Karpas-422 (cell line): ENCODE measurements at regions not wholly inside any gene's neighbourhood (a gene's known extent, or its start where the extent isn't known, plus 50 kb on each side); places are given as distances from the start of the nearest gene placed in this dataset.

Source experiments
- DNase-seq: peaks from one replicate; pipeline ENCODE4 v3.0.0-alpha.2; 2015
- H2AFZ ChIP-seq: fragments of 200-600 bp; sonication (generic); 2 replicates; pipeline ENCODE4 v1.6.1; 2014; ENCODE audit warnings: antibody characterized with exemption, low read length, mixed read lengths
- H3K27ac ChIP-seq: fragments of 200-600 bp; sonication (generic); 2 replicates; pipeline ENCODE4 v1.5.1; 2014; ENCODE audit warnings: mild to moderate bottlenecking, low read length, moderate library complexity
- H3K27me3 ChIP-seq: fragments of 200-600 bp; sonication (generic); 2 replicates; pipeline ENCODE4 v1.6.1; 2014; ENCODE audit warnings: low read length, mixed read lengths
- H3K36me3 ChIP-seq: fragments of 200-600 bp; sonication (generic); 2 replicates; pipeline ENCODE4 v1.6.1; 2014; ENCODE audit warnings: low read length, mixed read lengths; ENCODE audit not compliant: insufficient read depth
- H3K4me1 ChIP-seq: fragments of 200-600 bp; sonication (generic); 2 replicates; pipeline ENCODE4 v1.6.1; 2014; ENCODE audit warnings: mild to moderate bottlenecking, low read length, mixed read lengths
- H3K4me2 ChIP-seq: fragments of 200-600 bp; sonication (generic); 2 replicates; pipeline ENCODE4 v1.6.1; 2014; ENCODE audit warnings: low read length, low read depth, mild to moderate bottlenecking; ENCODE audit not compliant: poor library complexity, severe bottlenecking
- H3K4me3 ChIP-seq: fragments of 200-600 bp; sonication (generic); 2 replicates; pipeline ENCODE4 v1.5.1; 2014; ENCODE audit warnings: mild to moderate bottlenecking, antibody characterized with exemption, low read length, mixed read lengths
- H3K79me2 ChIP-seq: fragments of 200-600 bp; sonication (generic); 2 replicates; pipeline ENCODE4 v1.6.1; 2014; ENCODE audit warnings: mild to moderate bottlenecking, low read length, mixed read lengths
- H3K9ac ChIP-seq: fragments of 200-600 bp; sonication (generic); 2 replicates; pipeline ENCODE4 v1.6.0; 2014; ENCODE audit warnings: low read length
- H3K9me2 ChIP-seq: fragments of 200-600 bp; sonication (generic), shearing (Covaris generic); replicated peaks from 2 replicates; pipeline ENCODE4 v1.6.0; 2014; ENCODE audit warnings: mild to moderate bottlenecking, low read length, moderate library complexity; ENCODE audit not compliant: insufficient read depth
- H3K9me3 ChIP-seq: fragments of 300-700, 200-600 bp; sonication (generic); 2 replicates; pipeline ENCODE4 v1.6.1; 2014; ENCODE audit warnings: low read length, mixed read lengths
- H4K20me1 ChIP-seq: fragments of 200-600 bp; sonication (generic); 2 replicates; pipeline ENCODE4 v1.6.1; 2014; ENCODE audit warnings: mild to moderate bottlenecking, antibody characterized with exemption, low read length, low read depth; ENCODE audit not compliant: insufficient read depth

DNA sequence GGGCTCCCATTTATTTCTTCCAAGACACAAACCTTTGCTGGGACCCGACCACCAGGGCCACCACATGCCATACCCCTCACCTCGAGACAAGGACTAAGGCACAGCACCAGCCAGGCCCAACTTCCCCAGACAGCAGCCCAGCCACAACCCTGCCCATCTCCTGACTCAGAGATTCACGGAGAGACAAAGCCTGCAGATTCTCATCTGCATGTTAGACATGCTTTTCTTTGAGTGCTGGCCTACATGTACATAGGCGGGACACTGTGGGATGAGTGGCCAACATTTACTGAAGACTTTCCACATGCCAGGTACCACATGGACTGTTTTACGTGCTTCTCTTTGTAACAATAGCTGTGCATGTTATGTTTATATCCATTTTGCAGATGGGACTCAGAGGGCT is 221.3 kb upstream of the ZMIZ1 start:
- no peak overlapping the region for H2AFZ ChIP-seq
- peak overlapping the region; percentile 0; the same call in 1 of the 2 replicates for H3K27ac ChIP-seq
- H3K27me3 ChIP-seq, result no peaks in the 10 kb centered on the region
- no peak overlapping the region for H3K9ac ChIP-seq
- H3K36me3 ChIP-seq, result no peaks in the 10 kb centered on the region
- H3K4me1 ChIP-seq, result peaks cover 28% of the 10 kb centered on the region
- H3K9me2 ChIP-seq, result no peaks in the 10 kb centered on the region
- H3K79me2 ChIP-seq, result no peaks in the 10 kb centered on the region
- peak; percentile 44 for DNase-seq
- no peak overlapping the region for H3K4me3 ChIP-seq
- H4K20me1 ChIP-seq, result no peaks in the 10 kb centered on the region; the same call in 1 of the 2 replicates
- H3K4me2 ChIP-seq, result peak overlapping the region; percentile 41
- no peaks in the 10 kb centered on the region for H3K9me3 ChIP-seq

DNA sequence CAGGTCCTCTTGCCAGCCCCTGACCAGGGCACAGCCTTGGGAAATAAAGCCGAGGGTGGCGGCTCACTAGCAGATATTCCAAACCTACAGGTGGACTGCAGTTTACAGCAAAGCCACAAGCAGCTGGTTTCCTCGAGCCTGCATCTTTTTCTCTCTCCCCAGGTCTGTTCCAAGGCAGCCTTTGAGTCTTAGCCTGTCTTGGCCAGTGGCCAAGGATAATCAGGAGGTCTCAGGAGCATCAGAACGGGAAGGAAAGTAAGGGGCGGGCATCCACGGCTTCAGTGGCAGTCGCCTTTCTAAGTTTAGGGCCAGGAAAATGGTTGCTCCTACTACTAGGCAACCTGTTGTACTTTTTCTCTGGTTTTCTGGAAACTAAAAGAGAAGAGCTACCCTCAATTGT is 219.7 kb upstream of the ZMIZ1 start:
- no peaks in the 10 kb centered on the region for H3K36me3 ChIP-seq
- no peaks in the 10 kb centered on the region; the same call in 1 of the 2 replicates for H4K20me1 ChIP-seq
- no peaks in the 10 kb centered on the region for H3K9me2 ChIP-seq
- no peaks in the 10 kb centered on the region for H3K9me3 ChIP-seq
- no peak overlapping the region for H2AFZ ChIP-seq
- H3K4me3 ChIP-seq, result no peak overlapping the region
- H3K4me2 ChIP-seq, result peak overlapping the region; percentile 4
- no peak overlapping the region for H3K27ac ChIP-seq
- no peaks in the 10 kb centered on the region for H3K27me3 ChIP-seq
- no peak for DNase-seq
- no peak overlapping the region for H3K9ac ChIP-seq
- peaks cover 28% of the 10 kb centered on the region for H3K4me1 ChIP-seq
- no peaks in the 10 kb centered on the region for H3K79me2 ChIP-seq

DNA sequence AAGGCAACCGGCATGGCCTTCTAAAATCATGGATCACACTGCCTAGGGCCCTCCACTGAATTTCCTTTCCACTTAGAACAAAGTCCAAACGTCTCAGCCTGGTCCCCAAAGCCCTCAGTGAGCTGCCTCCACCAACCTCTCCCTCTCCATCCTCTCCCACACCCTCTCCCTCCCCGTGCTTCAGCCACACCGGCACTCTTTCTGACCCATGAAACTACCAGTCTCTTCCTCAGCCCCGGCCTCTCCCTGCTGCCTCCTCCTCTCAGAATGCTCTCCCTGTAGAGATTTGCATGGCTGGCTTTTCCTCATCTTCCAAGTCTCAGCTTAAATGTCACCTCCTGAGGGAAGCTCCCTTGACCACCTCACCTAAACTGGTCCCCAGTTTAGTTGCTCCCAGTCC is 219.0 kb upstream of the ZMIZ1 start:
- H3K4me3 ChIP-seq, result no peak overlapping the region
- H2AFZ ChIP-seq, result no peak overlapping the region
- peaks cover 28% of the 10 kb centered on the region for H3K4me1 ChIP-seq
- H3K79me2 ChIP-seq, result no peaks in the 10 kb centered on the region
- no peak overlapping the region for H3K4me2 ChIP-seq
- no peak for DNase-seq
- no peaks in the 10 kb centered on the region for H3K9me3 ChIP-seq
- no peak overlapping the region for H3K9ac ChIP-seq
- H4K20me1 ChIP-seq, result no peaks in the 10 kb centered on the region; the same call in 1 of the 2 replicates
- no peaks in the 10 kb centered on the region for H3K27me3 ChIP-seq
- H3K27ac ChIP-seq, result no peak overlapping the region
- H3K9me2 ChIP-seq, result no peaks in the 10 kb centered on the region
- no peaks in the 10 kb centered on the region for H3K36me3 ChIP-seq

DNA sequence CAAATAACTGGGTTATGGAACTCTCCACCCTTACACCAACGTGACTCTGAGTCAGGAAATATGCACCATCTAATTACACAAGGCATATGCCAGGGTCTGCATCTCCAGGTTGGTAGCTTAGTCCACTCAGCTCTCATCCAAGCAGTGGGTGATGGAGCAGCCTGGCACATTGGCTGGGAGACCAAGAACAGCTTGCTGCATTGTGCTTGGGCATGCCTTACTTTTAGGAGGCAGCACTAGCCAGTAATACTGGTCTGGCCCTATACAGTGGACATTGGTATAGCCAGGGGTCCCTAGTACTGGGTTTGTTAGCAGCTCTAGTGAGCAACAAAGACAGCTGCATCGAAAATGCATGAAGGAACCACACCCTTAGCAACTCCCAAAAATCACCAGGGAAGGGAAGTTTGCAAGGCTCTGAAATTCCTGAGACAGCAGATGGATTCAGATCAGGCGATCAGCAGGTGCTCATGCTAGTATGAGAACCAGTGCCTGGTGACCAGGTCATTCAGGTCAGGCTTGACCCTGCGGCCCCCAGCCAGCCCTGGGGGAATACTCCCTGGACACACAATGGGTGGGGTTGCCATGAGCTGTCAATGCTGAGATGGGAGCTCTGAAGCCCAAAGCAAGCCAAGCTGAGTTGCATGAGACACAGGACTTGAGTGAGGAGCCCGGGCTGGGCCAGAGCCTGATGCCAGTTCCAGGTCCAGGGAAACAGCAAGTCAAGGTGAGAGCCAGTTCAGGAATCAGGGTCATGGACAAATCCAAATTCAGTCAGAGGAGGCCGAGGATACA is 217.9 kb upstream of the ZMIZ1 start:
- H2AFZ ChIP-seq, result no peak overlapping the region
- no peaks in the 10 kb centered on the region for H3K9me2 ChIP-seq
- peaks cover 28% of the 10 kb centered on the region for H3K4me1 ChIP-seq
- no peaks in the 10 kb centered on the region for H3K36me3 ChIP-seq
- no peaks in the 10 kb centered on the region for H3K9me3 ChIP-seq
- H3K4me2 ChIP-seq, result no peak overlapping the region
- H3K27ac ChIP-seq, result no peak overlapping the region
- no peak for DNase-seq
- no peaks in the 10 kb centered on the region for H3K79me2 ChIP-seq
- no peaks in the 10 kb centered on the region; the same call in 1 of the 2 replicates for H4K20me1 ChIP-seq
- no peaks in the 10 kb centered on the region for H3K27me3 ChIP-seq
- no peak overlapping the region for H3K9ac ChIP-seq
- H3K4me3 ChIP-seq, result no peak overlapping the region

DNA sequence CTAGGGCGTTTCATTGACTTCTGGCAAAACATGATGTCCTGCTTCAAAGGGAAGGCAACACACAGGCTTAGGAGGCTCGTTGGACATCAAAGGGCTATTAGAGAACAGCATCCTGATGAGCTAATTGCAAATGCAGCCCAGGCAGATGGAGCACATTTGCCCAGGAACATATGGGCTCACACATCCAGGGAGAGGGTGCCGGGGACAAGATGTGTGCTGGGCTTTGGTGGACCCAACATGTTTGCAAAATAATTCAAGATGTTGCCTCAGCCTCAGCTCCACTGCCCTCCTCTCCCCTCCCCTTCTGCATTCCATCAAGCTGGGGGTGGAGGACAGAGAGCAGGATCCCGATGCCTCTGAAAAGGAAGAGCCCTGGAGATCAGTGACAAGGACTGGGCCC is 217.1 kb upstream of the ZMIZ1 start:
- H3K4me3 ChIP-seq, result no peak overlapping the region
- no peaks in the 10 kb centered on the region for H3K9me3 ChIP-seq
- no peak overlapping the region for H3K9ac ChIP-seq
- no peaks in the 10 kb centered on the region for H3K36me3 ChIP-seq
- no peaks in the 10 kb centered on the region; the same call in 1 of the 2 replicates for H4K20me1 ChIP-seq
- H3K9me2 ChIP-seq, result no peaks in the 10 kb centered on the region
- H3K4me2 ChIP-seq, result no peak overlapping the region
- no peak overlapping the region for H2AFZ ChIP-seq
- H3K27ac ChIP-seq, result no peak overlapping the region
- H3K4me1 ChIP-seq, result peaks cover 28% of the 10 kb centered on the region
- H3K79me2 ChIP-seq, result no peaks in the 10 kb centered on the region
- no peak for DNase-seq
- H3K27me3 ChIP-seq, result no peaks in the 10 kb centered on the region

DNA sequence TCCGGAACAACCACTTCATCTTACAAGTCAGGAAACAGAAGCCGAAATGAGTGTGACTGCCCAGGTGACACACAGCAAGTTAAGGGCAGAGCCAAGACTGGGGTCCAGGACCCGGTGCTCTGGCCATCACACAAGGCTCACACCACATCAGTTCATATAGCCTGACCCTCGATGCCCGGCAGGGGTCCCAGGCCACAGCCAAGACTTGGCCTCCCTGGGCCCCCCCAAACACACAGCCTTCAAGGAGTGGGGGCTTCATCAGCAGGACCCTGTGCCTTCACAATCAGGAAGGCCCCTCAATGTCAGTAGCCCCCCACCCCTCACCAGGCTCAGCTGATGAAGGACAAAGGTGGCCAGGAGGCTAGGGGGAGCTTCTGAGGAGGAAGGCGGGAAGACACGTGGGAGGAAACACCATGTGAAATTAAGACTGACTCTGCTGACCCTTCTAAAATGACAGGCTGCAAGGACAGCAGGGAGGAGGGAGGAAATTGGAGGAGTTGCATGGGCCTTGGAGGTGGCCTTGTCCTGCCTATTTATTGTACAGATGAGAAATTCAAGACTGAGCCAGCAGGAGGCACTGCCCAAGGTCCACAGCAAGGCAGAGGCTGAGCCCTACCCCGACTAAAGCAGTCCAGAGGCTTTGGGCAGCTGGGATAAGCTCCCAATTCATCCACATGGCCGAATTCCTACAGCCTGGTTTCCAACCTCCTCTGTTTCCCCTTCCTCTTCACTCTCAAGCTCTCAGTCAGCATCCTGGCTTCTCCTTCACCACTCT is 216.1 kb upstream of the ZMIZ1 start:
- no peaks in the 10 kb centered on the region; the same call in 1 of the 2 replicates for H4K20me1 ChIP-seq
- peaks cover 20% of the 10 kb centered on the region for H3K4me1 ChIP-seq
- peak; percentile 77 for DNase-seq
- no peaks in the 10 kb centered on the region for H3K79me2 ChIP-seq
- H3K9me3 ChIP-seq, result no peaks in the 10 kb centered on the region
- H3K36me3 ChIP-seq, result no peaks in the 10 kb centered on the region
- H3K4me2 ChIP-seq, result no peak overlapping the region
- no peaks in the 10 kb centered on the region for H3K9me2 ChIP-seq
- H3K9ac ChIP-seq, result no peak overlapping the region
- no peak overlapping the region for H3K27ac ChIP-seq
- H3K27me3 ChIP-seq, result no peaks in the 10 kb centered on the region
- no peak overlapping the region for H3K4me3 ChIP-seq
- H2AFZ ChIP-seq, result no peak overlapping the region

DNA sequence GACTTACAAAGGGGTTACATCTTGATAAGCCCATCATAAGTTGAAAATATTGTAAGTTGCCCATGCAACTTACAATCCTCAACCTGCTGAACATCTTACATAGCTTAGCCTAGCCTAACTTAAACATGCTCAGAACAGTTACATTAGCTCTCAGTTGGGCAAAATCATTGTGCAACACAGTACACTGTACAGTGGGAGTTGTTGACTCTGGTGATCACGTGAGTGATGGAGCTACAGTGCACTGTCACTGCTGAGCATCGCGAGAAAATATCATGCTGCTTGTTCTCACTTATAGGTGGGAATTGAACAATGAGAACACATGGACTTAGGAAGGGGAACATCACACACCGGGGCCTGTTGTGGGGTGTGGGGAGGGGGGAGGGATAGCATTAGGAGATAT is 214.9 kb upstream of the ZMIZ1 start:
- no peaks in the 10 kb centered on the region for H3K27me3 ChIP-seq
- DNase-seq, result no peak
- no peaks in the 10 kb centered on the region for H3K79me2 ChIP-seq

DNA sequence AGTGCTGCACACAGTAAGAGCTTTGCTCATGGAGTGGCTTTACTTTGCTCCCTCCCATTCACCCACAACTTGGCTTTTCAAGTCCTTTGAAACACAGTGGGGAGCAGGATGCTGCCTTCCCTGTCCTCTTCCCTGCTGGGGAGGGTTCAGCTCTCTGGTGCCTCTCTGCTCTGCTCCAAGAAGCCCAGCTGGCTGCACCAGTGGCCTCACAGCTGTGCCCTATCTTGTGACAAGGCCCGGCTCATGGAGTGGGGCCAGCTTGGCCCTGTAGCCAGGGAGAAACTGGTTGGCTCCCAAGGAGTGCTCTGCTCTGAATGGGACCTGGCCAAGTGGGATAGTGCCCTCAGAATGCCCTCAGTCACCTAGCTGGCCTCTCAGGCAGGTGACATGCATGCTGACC is 212.3 kb upstream of the ZMIZ1 start:
- Histone ChIP-seq H2AFZ (no peak overlapping the region), H3K4me3 (no peak overlapping the region), H3K9ac (no peak overlapping the region), H4K20me1 (no peaks in the 10 kb centered on the region), H3K79me2 (no peaks in the 10 kb centered on the region), H3K27me3 (no peaks in the 10 kb centered on the region), H3K36me3 (no peaks in the 10 kb centered on the region), H3K9me2 (no peaks in the 10 kb centered on the region), H3K27ac (no peak overlapping the region), H3K9me3 (no peaks in the 10 kb centered on the region), H3K4me2 (no peak overlapping the region), H3K4me1 (peaks cover 18% of the 10 kb centered on the region)
- DNase-seq, result no peak

More for the DNA sequence above, 214.9 kb upstream of the ZMIZ1 start:
- H3K9me3 ChIP-seq, result no peaks in the 10 kb centered on the region
- no peak overlapping the region for H3K27ac ChIP-seq
- H3K36me3 ChIP-seq, result no peaks in the 10 kb centered on the region
- no peaks in the 10 kb centered on the region for H3K9me2 ChIP-seq
- H2AFZ ChIP-seq, result no peak overlapping the region
- no peak overlapping the region for H3K9ac ChIP-seq
- H4K20me1 ChIP-seq, result no peaks in the 10 kb centered on the region; the same call in 1 of the 2 replicates
- no peak overlapping the region for H3K4me3 ChIP-seq
- peaks cover 14% of the 10 kb centered on the region for H3K4me1 ChIP-seq
- no peak overlapping the region for H3K4me2 ChIP-seq
